Motor neuron (in vitro differentiated cells): ENCODE measurements at regions not wholly inside any gene's neighbourhood (a gene's known extent, or its start where the extent isn't known, plus 50 kb on each side); places are given as distances from the start of the nearest gene placed in this dataset.

Experiments
- ATAC-seq, 8 experiments: fragments of 200-7000 bp; cut with Tn5 transposase; replicated peaks in 6 of 8; 2 replicates each; pipeline ENCODE4 v1.8.0; 2021; ENCODE audit warnings: mild to moderate bottlenecking in 8 of 8, moderate library complexity in 8 of 8
- H3K27ac ChIP-seq, 2 donors: fragments of 250-450 bp; sonication (Bioruptor Pico); 2 replicates each; pipeline ENCODE4 v1.9.0; 2021; ENCODE audit warnings: antibody characterized with exemption in 2 of 2, mild to moderate bottlenecking in 2 of 2, moderate library complexity in 1 of 2
- H3K4me1 ChIP-seq, 2 donors: fragments of 250-450 bp; sonication (Bioruptor Pico); replicated peaks in 1 of 2; 2 replicates each; pipeline ENCODE4 v1.6.1; 2021; ENCODE audit warnings: antibody characterized with exemption in 2 of 2, mild to moderate bottlenecking in 2 of 2, moderate library complexity in 1 of 2
- H3K4me3 ChIP-seq, 5 donors: fragments of 250-450 bp; sonication (Bioruptor Pico); 2 replicates each; pipeline ENCODE4 v1.9.0; 2021; ENCODE audit warnings: antibody characterized with exemption in 5 of 5, mild to moderate bottlenecking in 5 of 5, moderate library complexity in 4 of 5
- WGBS, 10 experiments: fragments of 450-650 bp; shearing (Covaris generic); methylation state at CpG; one replicate each; pipeline ENCODE4 v1.0.0; 2022; 5-methylcytosine and 5-hydroxymethylcytosine counted together
- in situ Hi-C, 9 experiments: fragments of 400-800 bp; cut with MboI; loops; one replicate each; pipeline ENCODE4 v1.15.0; 2021; ENCODE audit warnings: low sequenced_read_pairs in 9 of 9, low pct_unique_long_range_greater_than_20kb in 2 of 9; ENCODE audit not compliant: unreplicated experiment in 9 of 9

- 31 to 89% (median 71%) methylated on average over 1 to 7 of the region's 10 CpGs; no CpG with 5 or more reads in 2 of the 10 experiments for WGBS, 10 experiments
- no peak overlapping the region for H3K4me3 ChIP-seq
- in situ Hi-C loops, result no loop called here
- no peak for ATAC-seq
- no peak overlapping the region for H3K27ac ChIP-seq
- H3K4me1 ChIP-seq, result peaks cover 0 to 6% of the 10 kb centered on the region in 2 donors
Observed at GRCh38 chr2:239768907-239769553, 256.1 kb downstream of the NDUFA10 start.

- no peak overlapping the region for H3K4me3 ChIP-seq
- peaks cover 4 to 14% of the 10 kb centered on the region in 2 donors for H3K4me1 ChIP-seq
- WGBS, 10 experiments, result 69 to 100% (median 89%) methylated on average over 2 to 8 of the region's 23 CpGs; no CpG with 5 or more reads in 3 of the 10 experiments
- no peak for ATAC-seq
- H3K27ac ChIP-seq, result no peak overlapping the region
- in situ Hi-C loops, result no loop called here
Observed at GRCh38 chr2:239768031-239768790, 256.9 kb downstream of the NDUFA10 start.

- Histone ChIP-seq H3K4me1 (peaks cover 13 to 23% of the 10 kb centered on the region in 2 donors), H3K4me3 (no peak overlapping the region), H3K27ac (no peak overlapping the region)
- no peak for ATAC-seq
- 0 to 87% (median 71%) methylated on average over 1 to 17 of the region's 26 CpGs; no CpG with 5 or more reads in 4 of the 10 experiments for WGBS, 10 experiments
- in situ Hi-C loops, result no loop called here
Observed at GRCh38 chr2:239767021-239767905, 257.9 kb downstream of the NDUFA10 start.

DNA sequence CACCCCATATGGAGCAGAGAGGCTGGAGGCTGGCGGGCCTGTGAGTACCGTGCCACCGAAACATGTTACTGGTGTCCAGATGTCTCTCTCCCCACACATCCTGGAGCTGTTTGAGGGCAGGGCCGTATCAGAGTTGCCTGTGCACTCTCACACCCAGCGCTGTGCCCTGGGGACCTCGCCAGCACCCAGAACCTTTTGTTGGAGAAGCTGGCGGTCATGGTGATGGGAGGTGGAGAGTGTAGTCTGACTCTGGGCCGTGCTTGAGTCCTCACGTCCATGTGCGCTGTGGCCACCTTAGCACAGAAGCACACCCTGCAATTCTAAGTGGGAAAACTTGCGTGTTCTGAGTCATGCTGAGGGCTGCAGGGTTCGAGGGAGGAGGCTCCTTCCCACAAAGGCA is 259.2 kb downstream of the NDUFA10 start:
- no peak for ATAC-seq
- peaks cover 19 to 30% of the 10 kb centered on the region in 2 donors for H3K4me1 ChIP-seq
- WGBS, 10 experiments, result 40 to 84% (median 62%) methylated on average over 1 to 7 of the region's 12 CpGs; no CpG with 5 or more reads in 6 of the 10 experiments
- H3K4me3 ChIP-seq, result no peak overlapping the region
- H3K27ac ChIP-seq, result no peak overlapping the region
- in situ Hi-C loops, result no loop called here

DNA sequence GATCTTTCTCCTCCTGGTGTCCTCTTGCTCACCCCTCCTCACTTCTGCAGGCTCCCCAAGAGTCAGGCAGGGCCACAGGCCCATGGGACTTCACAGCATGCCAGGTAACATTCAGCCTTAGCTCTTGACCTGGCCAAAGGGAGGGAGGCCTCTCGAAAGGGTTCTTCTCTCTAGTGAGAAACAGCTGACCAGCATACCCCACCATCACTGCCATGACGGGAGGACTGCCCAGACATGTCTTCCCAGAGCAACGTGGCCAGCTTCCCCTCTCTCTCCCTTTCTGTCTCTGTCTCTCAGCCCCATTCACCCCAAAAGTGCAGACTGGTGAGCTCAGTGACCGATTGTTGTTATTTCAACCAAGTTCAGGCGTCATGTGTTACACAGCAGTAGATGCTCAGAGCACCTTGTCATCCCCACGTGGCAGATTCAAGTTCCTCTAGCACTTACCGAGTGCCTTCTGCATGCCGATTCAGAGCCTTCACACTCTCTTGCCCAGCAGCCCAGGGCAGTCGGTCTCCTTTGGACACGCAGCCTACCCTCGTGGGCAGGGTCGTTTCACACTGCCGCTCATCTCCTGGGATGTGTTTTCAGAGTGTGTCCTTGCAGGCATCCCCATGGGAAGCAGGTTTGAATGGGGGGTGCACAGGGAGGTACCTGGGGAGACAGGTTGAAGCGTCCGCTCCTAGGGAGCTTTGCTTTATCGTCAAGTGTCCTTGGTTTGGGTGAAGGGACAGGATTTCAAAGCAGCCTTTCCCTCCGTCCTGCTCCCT is 259.9 kb downstream of the NDUFA10 start:
- Histone ChIP-seq H3K27ac (no peak overlapping the region), H3K4me1 (peaks cover 19 to 30% of the 10 kb centered on the region in 2 donors), H3K4me3 (no peak overlapping the region)
- in situ Hi-C loops, result no loop called here
- WGBS, 10 experiments, result 40 to 91% (median 74%) methylated on average over 1 to 11 of the region's 17 CpGs; no CpG with 5 or more reads in 4 of the 10 experiments
- no peak for ATAC-seq

- in situ Hi-C loops, result no loop called here
- Histone ChIP-seq H3K4me1 (peaks cover 19 to 24% of the 10 kb centered on the region in 2 donors), H3K4me3 (no peak overlapping the region), H3K27ac (peak overlapping the region; percentile 45 to 89)
- ATAC-seq, result peak in 3 of 8 experiments; percentile 22 to 73 (median 46)
- 0 to 100% (median 50%) methylated on average over 1 to 9 of the region's 13 CpGs; no CpG with 5 or more reads in 3 of the 10 experiments for WGBS, 10 experiments
Observed at GRCh38 chr2:239763433-239764097, 261.6 kb downstream of the NDUFA10 start.

DNA sequence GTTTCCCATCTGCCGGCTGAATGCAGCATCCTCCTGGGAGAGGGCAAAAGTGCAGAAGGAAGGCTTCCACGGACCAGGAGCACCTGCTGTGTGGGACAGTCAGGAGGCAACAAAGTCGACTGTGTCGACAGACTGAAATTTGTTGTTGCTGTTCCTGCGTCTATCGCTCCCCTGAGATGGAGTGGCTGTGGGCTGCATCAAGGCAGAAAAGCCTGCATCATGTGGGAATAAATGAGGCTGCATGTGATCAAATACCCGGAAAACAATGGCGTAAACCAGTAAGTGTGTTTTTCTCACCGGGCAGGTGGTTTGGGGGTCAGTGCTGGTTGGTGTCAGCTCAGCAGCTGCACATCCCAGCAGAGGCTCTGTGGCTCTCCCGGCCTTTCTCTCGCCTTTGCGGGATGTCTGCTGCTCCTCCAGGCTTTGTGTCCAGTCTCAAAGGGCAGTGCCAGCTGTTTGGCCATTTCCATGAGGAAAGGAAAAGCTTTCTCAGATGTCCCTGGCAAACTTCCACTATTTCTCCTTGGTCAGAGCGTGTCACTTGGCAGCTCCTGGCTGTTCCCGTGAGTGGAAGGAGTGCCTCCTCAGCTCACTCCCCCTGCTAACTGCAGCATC is 262.4 kb downstream of the NDUFA10 start:
- 20 to 70% (median 57%) methylated on average over 1 to 10 of the region's 14 CpGs; no CpG with 5 or more reads in 4 of the 10 experiments for WGBS, 10 experiments
- peak in 5 of 8 experiments; percentile 63 to 84 (median 78) for ATAC-seq

GRCh38 chr2:239762106-239762505 is 263.0 kb downstream of the NDUFA10 start:
- peaks cover 24 to 31% of the 10 kb centered on the region in 2 donors for H3K4me1 ChIP-seq
- peak overlapping the region; percentile 66 to 89 for H3K27ac ChIP-seq
- in situ Hi-C loops, result no loop called here
- ATAC-seq, result no peak
- H3K4me3 ChIP-seq, result no peak overlapping the region
- WGBS, 10 experiments, result no CpG with 5 or more reads among the region's 2 CpGs

More for the DNA sequence above, 262.4 kb downstream of the NDUFA10 start:
- Histone ChIP-seq H3K27ac (peak overlapping the region; percentile 45 to 89), H3K4me3 (no peak overlapping the region), H3K4me1 (peaks cover 19 to 24% of the 10 kb centered on the region in 2 donors)
- in situ Hi-C loops, result no loop called here

GRCh38 chr2:239760596-239760995 is 264.5 kb downstream of the NDUFA10 start:
- Histone ChIP-seq H3K4me1 (peaks cover 37 to 46% of the 10 kb centered on the region in 2 donors), H3K27ac (no peak overlapping the region), H3K4me3 (no peak overlapping the region)
- in situ Hi-C loops, result no loop called here
- no peak for ATAC-seq
- WGBS, 10 experiments, result 74 to 82% methylated on average over 3 to 6 of the region's 6 CpGs; no CpG with 5 or more reads in 8 of the 10 experiments

- in situ Hi-C loops, result no loop called here
- WGBS, 10 experiments, result 0 to 100% (median 53%) methylated on average over 1 to 15 of the region's 18 CpGs; no CpG with 5 or more reads in 2 of the 10 experiments
- Histone ChIP-seq H3K4me1 (peaks cover 43 to 52% of the 10 kb centered on the region in 2 donors), H3K27ac (no peak overlapping the region), H3K4me3 (no peak overlapping the region)
- peak in 1 of 8 experiments; percentile 80 for ATAC-seq
Observed at GRCh38 chr2:239758279-239758877, 266.8 kb downstream of the NDUFA10 start.
